Esophagus squamous epithelium (tissue), 5 donors: ENCODE measurements at regions not wholly inside any gene's neighbourhood (a gene's known extent, or its start where the extent isn't known, plus 50 kb on each side); places are given as distances from the start of the nearest gene placed in this dataset.

Source experiments
- DNase-seq: peaks from one replicate; lab custom pipeline; 2025; lab: John Stamatoyannopoulos, UW
- H3K27ac ChIP-seq, 4 donors: fragments of 200-600 bp; sonication (generic); one replicate each; pipeline ENCODE4 v1.5.1; 2016 to 2019; ENCODE audit warnings: mild to moderate bottlenecking in 1 of 4
- H3K27me3 ChIP-seq, 4 donors: fragments of 200-600 bp; sonication (generic); 1 replicate in 3 of 4; 2 replicates in 1 of 4; pipeline versions ENCODE4 v1.5.1 to v1.6.0; 2017 to 2021; ENCODE audit warnings: antibody characterized with exemption in 1 of 4
- H3K36me3 ChIP-seq, 3 donors: fragments of 200-600 bp; sonication (generic); one replicate each; pipeline ENCODE4 v1.5.1; 2016 to 2019
- H3K4me1 ChIP-seq, 3 donors: fragments of 200-600 bp; sonication (generic); one replicate each; pipeline ENCODE4 v1.5.1; 2017 to 2019
- H3K4me3 ChIP-seq, 4 donors: fragments of 200-600 bp; sonication (generic); 1 replicate in 3 of 4; 2 replicates in 1 of 4; pipeline ENCODE4 v1.5.1; 2016 to 2019; ENCODE audit warnings: mild to moderate bottlenecking in 2 of 4, moderate library complexity in 1 of 4
- H3K9me3 ChIP-seq, 3 donors: fragments of 200-600 bp; sonication (generic); one replicate each; pipeline ENCODE4 v1.5.1; 2016 to 2019
- CTCF ChIP-seq, 6 experiments: fragments of 450-650 bp in 4 of 6; fragments of 200-600 bp in 2 of 6; sonication (generic) in 2 of 6; IDR thresholded peaks; one replicate each; pipeline ENCODE4 v1.5.1; 2016 to 2019; ENCODE audit warnings: antibody characterized with exemption in 6 of 6, mild to moderate bottlenecking in 4 of 6, moderate library complexity in 4 of 6
- POLR2A ChIP-seq, 4 donors: fragments of 450-650 bp; IDR thresholded peaks; one replicate each; pipeline ENCODE4 v1.6.1; 2017; ENCODE audit warnings: antibody characterized with exemption in 4 of 4, mild to moderate bottlenecking in 4 of 4, moderate library complexity in 3 of 4
- WGBS, 2 donors: methylation state at CpG; one replicate each; pipeline ENCODE4 v1.1.5; 2018; 5-methylcytosine and 5-hydroxymethylcytosine counted together
- intact Hi-C: fragments of 100-400 bp; cut with DNase I; formaldehyde crosslinking; loops from one replicate; pipeline ENCODE4 v1.15.0; 2022
- donor health status: DM: yes; HTN: yes; CAD: no.

- DNase-seq, result no peak
- Histone ChIP-seq H3K9me3 (no peaks in the 10 kb centered on the region), H3K27me3 (peaks cover 0 to 10% (median 0%) of the 10 kb centered on the region in 4 donors), H3K4me1 (no peaks in the 10 kb centered on the region), H3K36me3 (no peaks in the 10 kb centered on the region), H3K4me3 (no peak overlapping the region), H3K27ac (no peak overlapping the region)
- no peak for TF ChIP-seq POLR2A (IDR thresholded peaks at IDR 0.05)
- no peak for TF ChIP-seq CTCF (IDR thresholded peaks at IDR 0.05)
- intact Hi-C loops, result no loop called here
- 82 to 83% methylated on average over 15 to 22 of the region's 24 CpGs for WGBS, 2 donors
Observed at GRCh38 chr18:78514910-78515670, 464.5 kb upstream of the SALL3 start.

GRCh38 chr18:78517328-78517727, 462.3 kb upstream of the SALL3 start:
- intact Hi-C loops, result no loop called here

GRCh38 chr18:78517973-78518372, 461.6 kb upstream of the SALL3 start:
- H3K4me1 ChIP-seq, result no peaks in the 10 kb centered on the region
- H3K4me3 ChIP-seq, result no peak overlapping the region
- no peak overlapping the region for H3K27ac ChIP-seq
- intact Hi-C loops, result no loop called here
- no peaks in the 10 kb centered on the region for H3K36me3 ChIP-seq
- 58 to 76% methylated on average over 7 to 9 of the region's 13 CpGs for WGBS, 2 donors
- peaks cover 0 to 13% (median 0%) of the 10 kb centered on the region in 4 donors for H3K27me3 ChIP-seq
- DNase-seq, result no peak
- H3K9me3 ChIP-seq, result no peaks in the 10 kb centered on the region
- no peak for TF ChIP-seq POLR2A (IDR thresholded peaks at IDR 0.05)
- no peak for TF ChIP-seq CTCF (IDR thresholded peaks at IDR 0.05)

More at GRCh38 chr18:78517328-78517727, 462.3 kb upstream of the SALL3 start:
- Histone ChIP-seq H3K4me3 (no peak overlapping the region), H3K27me3 (peaks cover 0 to 16% (median 0%) of the 10 kb centered on the region in 4 donors), H3K27ac (no peak overlapping the region), H3K36me3 (no peaks in the 10 kb centered on the region), H3K9me3 (no peaks in the 10 kb centered on the region), H3K4me1 (no peaks in the 10 kb centered on the region)
- 95 to 100% methylated on average over 3 to 4 of the region's 22 CpGs for WGBS, 2 donors
- no peak for DNase-seq
- no peak for TF ChIP-seq POLR2A (IDR thresholded peaks at IDR 0.05)
- TF ChIP-seq CTCF (IDR thresholded peaks at IDR 0.05), result no peak

- no peaks in the 10 kb centered on the region for H3K36me3 ChIP-seq
- H3K27me3 ChIP-seq, result peaks cover 0 to 13% (median 0%) of the 10 kb centered on the region in 4 donors
- intact Hi-C loops, result no loop called here
- no peak for TF ChIP-seq CTCF (IDR thresholded peaks at IDR 0.05)
- TF ChIP-seq POLR2A (IDR thresholded peaks at IDR 0.05), result no peak
- no peaks in the 10 kb centered on the region for H3K4me1 ChIP-seq
- DNase-seq, result no peak
- no peaks in the 10 kb centered on the region for H3K9me3 ChIP-seq
- H3K27ac ChIP-seq, result no peak overlapping the region
- no peak overlapping the region for H3K4me3 ChIP-seq
- 91% methylated on average over 13 to 15 of the region's 25 CpGs for WGBS, 2 donors
Observed at GRCh38 chr18:78518805-78519204, 460.8 kb upstream of the SALL3 start.

- intact Hi-C loops, result no loop called here
- TF ChIP-seq POLR2A (IDR thresholded peaks at IDR 0.05), result no peak
- no peak for TF ChIP-seq CTCF (IDR thresholded peaks at IDR 0.05)
- no peak for DNase-seq
- no peak overlapping the region for H3K27ac ChIP-seq
- H3K27me3 ChIP-seq, result peaks cover 0 to 13% (median 0%) of the 10 kb centered on the region in 4 donors
- no peaks in the 10 kb centered on the region for H3K36me3 ChIP-seq
- no peaks in the 10 kb centered on the region for H3K9me3 ChIP-seq
- 77 to 82% methylated on average over 7 to 11 of the region's 15 CpGs for WGBS, 2 donors
- no peaks in the 10 kb centered on the region for H3K4me1 ChIP-seq
- H3K4me3 ChIP-seq, result no peak overlapping the region
Observed at GRCh38 chr18:78519394-78520062, 460.1 kb upstream of the SALL3 start.
